ENCODE measurements at regions not wholly inside any gene's neighbourhood (a gene's known extent, or its start where the extent isn't known, plus 50 kb on each side); places are given as distances from the start of the nearest gene placed in this dataset.

- peaks cover 3% of the 10 kb centered on the region for H3K27me3 ChIP-seq (replicated peaks; ENCODE audit: insufficient read depth)
- 80% methylated on average over 18 of the region's 18 CpGs for WGBS
- H3K9me3 ChIP-seq, result no peaks in the 10 kb centered on the region
- H3K4me1 ChIP-seq (replicated peaks), result no peaks in the 10 kb centered on the region
- intact Hi-C loops (cut with DNase I), result no loop called here
- no peak overlapping the region for H3K27ac ChIP-seq
- TF ChIP-seq POLR2AphosphoS5 (IDR thresholded peaks at IDR 0.05) (no peak), POLR2A (IDR thresholded peaks at IDR 0.05) (no peak), CTCF (IDR thresholded peaks at IDR 0.05) (no peak)
- H3K36me3 ChIP-seq, result no peaks in the 10 kb centered on the region
- DNase-seq (ENCODE audit: low spot score), result no peak
- H3K4me3 ChIP-seq, result no peak overlapping the region
Measured at GRCh38 chr2:239876271-239876947, 148.7 kb downstream of the NDUFA10 start.

- WGBS, result 87% methylated on average over 12 of the region's 12 CpGs
Measured at GRCh38 chr2:239874636-239875356, 150.3 kb downstream of the NDUFA10 start.

GRCh38 chr2:239873656-239874635, 151.2 kb downstream of the NDUFA10 start:
- H3K4me1 ChIP-seq (replicated peaks), result no peaks in the 10 kb centered on the region
- no peaks in the 10 kb centered on the region for H3K36me3 ChIP-seq
- DNase-seq (ENCODE audit: low spot score), result no peak
- no peaks in the 10 kb centered on the region for H3K9me3 ChIP-seq
- WGBS, result 76% methylated on average over 28 of the region's 28 CpGs
- no peak overlapping the region for H3K4me3 ChIP-seq
- intact Hi-C loops (cut with DNase I), result no loop called here
- no peak overlapping the region for H3K27ac ChIP-seq
- H3K27me3 ChIP-seq (replicated peaks; ENCODE audit: insufficient read depth), result peaks cover 3% of the 10 kb centered on the region
- TF ChIP-seq POLR2AphosphoS5 (IDR thresholded peaks at IDR 0.05) (no peak), CTCF (IDR thresholded peaks at IDR 0.05) (no peak), POLR2A (IDR thresholded peaks at IDR 0.05) (no peak)

More at GRCh38 chr2:239874636-239875356, 150.3 kb downstream of the NDUFA10 start:
- H3K9me3 ChIP-seq, result no peaks in the 10 kb centered on the region
- H3K27me3 ChIP-seq (replicated peaks; ENCODE audit: insufficient read depth), result peaks cover 3% of the 10 kb centered on the region
- TF ChIP-seq CTCF (IDR thresholded peaks at IDR 0.05) (no peak), POLR2A (IDR thresholded peaks at IDR 0.05) (no peak), POLR2AphosphoS5 (IDR thresholded peaks at IDR 0.05) (no peak)
- H3K36me3 ChIP-seq, result no peaks in the 10 kb centered on the region
- no peak overlapping the region for H3K4me3 ChIP-seq
- intact Hi-C loops (cut with DNase I), result no loop called here
- no peaks in the 10 kb centered on the region for H3K4me1 ChIP-seq (replicated peaks)
- DNase-seq (ENCODE audit: low spot score), result no peak
- no peak overlapping the region for H3K27ac ChIP-seq

GRCh38 chr2:239871481-239872435, 153.4 kb downstream of the NDUFA10 start:
- DNase-seq (ENCODE audit: low spot score), result no peak
- intact Hi-C loops (cut with DNase I), result no loop called here

More at GRCh38 chr2:239871481-239872435, 153.4 kb downstream of the NDUFA10 start:
- H3K27me3 ChIP-seq (replicated peaks; ENCODE audit: insufficient read depth), result peaks cover 3% of the 10 kb centered on the region
- no peak overlapping the region for H3K27ac ChIP-seq
- no peaks in the 10 kb centered on the region for H3K4me1 ChIP-seq (replicated peaks)
- no peak overlapping the region for H3K4me3 ChIP-seq
- WGBS, result 76% methylated on average over 14 of the region's 15 CpGs
- no peak for TF ChIP-seq CTCF (IDR thresholded peaks at IDR 0.05)
- TF ChIP-seq POLR2A (IDR thresholded peaks at IDR 0.05), result no peak
- no peak for TF ChIP-seq POLR2AphosphoS5 (IDR thresholded peaks at IDR 0.05)
- no peaks in the 10 kb centered on the region for H3K36me3 ChIP-seq
- H3K9me3 ChIP-seq, result no peaks in the 10 kb centered on the region
